ENCODE measurements at regions not wholly inside any gene's neighbourhood (a gene's known extent, or its start where the extent isn't known, plus 50 kb on each side); places are given as distances from the start of the nearest gene placed in this dataset.

GRCh38 chr18:73690222-73690621 lies 457.4 kb downstream of the FBXO15 start:
- no peak for TF ChIP-seq EP300 (IDR thresholded peaks at IDR 0.05)
- TF ChIP-seq CTCF (IDR thresholded peaks at IDR 0.05): no peak
- DNase-seq: no peak
- Histone ChIP-seq H3K27me3 (no peaks in the 10 kb centered on the region), H3K27ac (no peak overlapping the region), H3K4me1 (ENCODE audit: insufficient read depth) (no peaks in the 10 kb centered on the region), H3K4me3 (no peak overlapping the region), H3K36me3 (no peaks in the 10 kb centered on the region), H3K9me3 (no peaks in the 10 kb centered on the region)
- 54 to 65% (median 64%) methylated on average over 3 of the region's 3 CpGs for WGBS, 3 donors
- intact Hi-C loops (cut with DNase I): no loop called here

DNA sequence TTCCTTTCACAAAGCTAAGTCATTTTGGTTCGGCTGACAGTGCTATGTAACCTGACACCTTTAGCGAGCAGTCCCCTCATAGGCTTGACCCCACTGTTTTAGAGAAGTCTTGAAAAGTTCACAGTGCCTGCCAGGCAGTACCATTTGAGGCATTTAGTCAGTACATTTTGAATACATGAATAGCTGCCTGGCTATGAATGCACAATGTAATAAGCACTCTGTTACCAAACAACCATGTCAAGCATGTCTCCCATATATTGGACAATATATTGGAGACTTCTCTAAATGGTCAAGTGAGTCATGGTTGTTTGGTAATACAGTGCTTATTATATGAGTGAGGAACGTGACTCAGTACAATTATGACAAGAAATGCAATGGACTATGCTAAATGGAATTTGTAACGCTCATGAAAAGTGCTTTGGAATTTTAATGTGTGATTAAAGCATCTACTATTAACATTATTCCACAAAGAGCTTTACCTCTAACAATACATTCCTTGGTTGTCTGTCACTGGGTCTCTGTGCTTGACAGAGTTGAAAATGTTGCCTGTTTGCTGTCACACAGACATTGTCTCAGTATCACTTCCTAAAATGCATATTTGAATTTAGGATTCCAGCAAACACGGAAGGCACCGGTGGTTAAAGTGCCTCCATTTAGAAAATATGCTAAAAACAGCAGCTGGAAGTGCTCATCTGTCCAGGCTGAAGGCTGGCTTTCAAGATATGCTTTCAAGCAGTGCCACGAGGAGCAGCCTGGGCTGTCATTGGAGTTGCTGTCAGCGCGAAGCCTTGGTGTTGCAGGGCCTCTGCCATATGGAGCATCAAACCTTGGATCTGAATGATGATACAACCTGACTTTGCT lies 458.6 kb downstream of the FBXO15 start:
- H3K4me1 ChIP-seq (ENCODE audit: insufficient read depth): no peaks in the 10 kb centered on the region
- no peak overlapping the region for H3K4me3 ChIP-seq
- H3K27ac ChIP-seq: no peak overlapping the region
- H3K27me3 ChIP-seq: no peaks in the 10 kb centered on the region
- DNase-seq: no peak
- TF ChIP-seq POLR2A (IDR thresholded peaks at IDR 0.05) (no peak), EP300 (IDR thresholded peaks at IDR 0.05) (no peak), CTCF (IDR thresholded peaks at IDR 0.05) (no peak)
- H3K9me3 ChIP-seq: no peaks in the 10 kb centered on the region
- no peaks in the 10 kb centered on the region for H3K36me3 ChIP-seq
- WGBS, 3 donors: 18 to 29% (median 22%) methylated on average over 9 of the region's 9 CpGs
- intact Hi-C loops (cut with DNase I): no loop called here

DNA sequence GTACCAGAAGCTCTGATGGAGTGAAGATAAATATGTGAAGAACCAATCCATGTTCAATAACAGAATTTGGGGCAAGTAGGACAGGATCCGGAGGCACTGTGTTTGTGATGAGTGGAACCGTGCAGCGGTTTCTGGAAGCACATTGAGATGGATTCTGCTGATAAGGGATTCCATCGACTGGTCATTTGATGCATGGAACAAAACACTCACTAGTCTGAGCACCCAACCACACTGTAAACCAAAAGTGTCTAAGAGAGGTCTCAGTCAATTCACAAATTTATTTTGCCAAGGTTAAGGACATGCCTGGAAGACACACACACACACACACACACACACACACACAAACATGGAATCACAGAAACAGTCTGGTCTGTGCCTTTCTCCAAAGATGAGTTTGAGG lies 459.5 kb downstream of the FBXO15 start:
- no peak for DNase-seq

DNA sequence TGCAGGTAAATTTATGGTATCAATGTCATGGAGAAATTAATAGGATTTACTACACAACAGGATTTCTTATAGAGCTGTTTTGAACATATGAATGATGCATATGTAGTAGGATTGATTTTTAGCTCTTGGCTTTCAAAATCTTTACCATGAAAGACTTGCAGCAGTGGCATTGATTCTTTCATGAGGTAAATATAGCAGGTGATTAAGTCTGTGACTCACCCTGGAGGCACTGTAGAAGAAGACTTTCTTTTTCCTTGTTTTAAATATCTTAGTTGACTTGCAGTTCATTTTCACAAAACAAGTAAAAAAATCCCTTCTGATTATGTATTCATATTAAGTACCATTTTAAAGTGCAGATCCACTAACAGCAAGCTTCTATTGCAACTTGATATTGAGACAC lies 463.0 kb downstream of the FBXO15 start:
- Histone ChIP-seq H3K36me3 (no peaks in the 10 kb centered on the region), H3K27me3 (no peaks in the 10 kb centered on the region), H3K4me1 (ENCODE audit: insufficient read depth) (no peaks in the 10 kb centered on the region), H3K27ac (no peak overlapping the region), H3K9me3 (no peaks in the 10 kb centered on the region), H3K4me3 (no peak overlapping the region)
- no peak for TF ChIP-seq CTCF (IDR thresholded peaks at IDR 0.05)
- TF ChIP-seq EP300 (IDR thresholded peaks at IDR 0.05): no peak
- no peak for TF ChIP-seq POLR2A (IDR thresholded peaks at IDR 0.05)
- intact Hi-C loops (cut with DNase I): no loop called here
- DNase-seq: no peak

More for the DNA sequence above, 459.5 kb downstream of the FBXO15 start:
- Histone ChIP-seq H3K27me3 (no peaks in the 10 kb centered on the region), H3K36me3 (no peaks in the 10 kb centered on the region), H3K27ac (no peak overlapping the region), H3K9me3 (no peaks in the 10 kb centered on the region), H3K4me1 (ENCODE audit: insufficient read depth) (no peaks in the 10 kb centered on the region), H3K4me3 (no peak overlapping the region)
- intact Hi-C loops (cut with DNase I): no loop called here
- WGBS, 3 donors: 80 to 85% (median 81%) methylated on average over 4 of the region's 4 CpGs
- no peak for TF ChIP-seq POLR2A (IDR thresholded peaks at IDR 0.05)
- no peak for TF ChIP-seq CTCF (IDR thresholded peaks at IDR 0.05)
- TF ChIP-seq EP300 (IDR thresholded peaks at IDR 0.05): no peak
